ENCODE measurements at regions not wholly inside any gene's neighbourhood (a gene's known extent, or its start where the extent isn't known, plus 50 kb on each side); places are given as distances from the start of the nearest gene placed in this dataset.

DNA sequence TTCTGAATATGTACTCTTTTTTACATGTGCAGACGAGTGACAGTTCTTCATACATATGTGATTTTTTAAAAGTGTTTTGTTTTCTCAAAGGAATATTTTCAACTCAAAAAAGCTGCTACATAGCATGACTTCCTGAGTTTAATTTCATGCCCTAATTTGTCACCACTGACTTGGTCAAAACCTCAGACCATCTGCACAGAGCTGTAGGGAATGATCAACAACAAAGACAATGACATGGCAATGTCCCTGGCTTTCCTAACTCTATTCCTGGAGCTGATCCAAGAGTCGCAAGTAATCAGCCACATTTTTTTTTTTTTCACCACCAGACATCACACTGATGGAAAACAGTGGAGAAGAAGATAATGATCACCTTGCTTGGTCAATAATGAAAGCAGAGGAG, 97.7 kb downstream of the TMA16 start:
- no peak for TF ChIP-seq CBX5 (IDR thresholded peaks at IDR 0.05; ENCODE audit: low read depth, low read length)
- TF ChIP-seq, protein P1, sequence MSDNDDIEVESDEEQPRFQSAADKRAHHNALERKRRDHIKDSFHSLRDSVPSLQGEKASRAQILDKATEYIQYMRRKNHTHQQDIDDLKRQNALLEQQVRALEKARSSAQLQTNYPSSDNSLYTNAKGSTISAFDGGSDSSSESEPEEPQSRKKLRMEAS (IDR thresholded peaks at IDR 0.05), result no peak

Measured in H1 (cell line).